ENCODE measurements at regions not wholly inside any gene's neighbourhood (a gene's known extent, or its start where the extent isn't known, plus 50 kb on each side); places are given as distances from the start of the nearest gene placed in this dataset.

DNA sequence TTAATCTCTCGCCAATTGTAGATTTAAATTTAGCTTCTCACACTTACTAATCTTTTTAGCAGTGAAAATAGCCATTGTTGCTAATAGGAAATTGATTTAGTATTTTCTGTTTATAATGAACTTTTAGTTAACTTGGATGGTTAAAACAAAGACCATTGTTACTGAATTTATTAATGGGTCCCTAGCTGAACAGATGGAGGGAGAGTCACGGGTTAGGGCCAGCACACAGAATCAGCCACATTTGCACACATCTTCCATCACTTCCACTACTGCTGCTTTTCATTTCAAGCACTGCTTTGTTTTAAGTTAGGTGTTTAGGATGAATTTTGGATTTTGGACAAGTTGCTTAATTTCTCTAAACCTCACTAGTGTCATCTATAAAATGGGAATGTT, 125.9 kb upstream of the ADAMTSL1 start:
- Mint-ChIP-seq H3K27me3 (ENCODE audit: insufficient read depth, unreplicated experiment) (peaks cover 5% of the 10 kb centered on the region), H3K9me3 (ENCODE audit: unreplicated experiment) (no peaks in the 10 kb centered on the region)
- CTCF ChIA-PET, result no interaction called here

DNA sequence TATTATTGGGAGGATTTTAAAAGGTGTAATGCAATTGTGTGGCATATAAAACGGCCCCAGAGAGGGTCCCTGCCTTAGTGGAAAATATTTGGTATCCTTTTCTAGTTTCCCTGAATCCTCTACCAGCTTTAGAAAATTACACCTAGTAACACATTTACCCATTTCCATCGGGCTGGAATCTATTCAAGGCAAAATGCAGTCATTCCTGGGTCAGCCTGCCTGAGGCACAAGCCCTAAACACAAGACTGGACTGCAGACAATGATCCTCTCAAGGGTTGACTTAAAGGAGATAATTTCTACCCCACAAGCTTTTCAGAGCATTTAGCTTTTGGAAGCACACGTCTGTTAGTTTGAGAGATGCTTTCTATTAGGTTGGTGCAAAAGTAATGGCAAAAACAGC, 124.4 kb upstream of the ADAMTSL1 start:
- CTCF ChIA-PET, result no interaction called here
- Mint-ChIP-seq H3K36me3 (ENCODE audit: insufficient read depth, unreplicated experiment) (no peaks in the 10 kb centered on the region), H3K9me3 (ENCODE audit: unreplicated experiment) (no peaks in the 10 kb centered on the region), H3K4me1 (ENCODE audit: low read depth, unreplicated experiment) (no peaks in the 10 kb centered on the region), H3K27ac (ENCODE audit: unreplicated experiment) (no peak overlapping the region), H3K4me3 (ENCODE audit: unreplicated experiment) (no peak overlapping the region), H3K27me3 (ENCODE audit: insufficient read depth, unreplicated experiment) (peaks cover 5% of the 10 kb centered on the region)
- H3K9me3 ChIP-seq, result no peaks in the 10 kb centered on the region
- TF ChIP-seq, protein P1, sequence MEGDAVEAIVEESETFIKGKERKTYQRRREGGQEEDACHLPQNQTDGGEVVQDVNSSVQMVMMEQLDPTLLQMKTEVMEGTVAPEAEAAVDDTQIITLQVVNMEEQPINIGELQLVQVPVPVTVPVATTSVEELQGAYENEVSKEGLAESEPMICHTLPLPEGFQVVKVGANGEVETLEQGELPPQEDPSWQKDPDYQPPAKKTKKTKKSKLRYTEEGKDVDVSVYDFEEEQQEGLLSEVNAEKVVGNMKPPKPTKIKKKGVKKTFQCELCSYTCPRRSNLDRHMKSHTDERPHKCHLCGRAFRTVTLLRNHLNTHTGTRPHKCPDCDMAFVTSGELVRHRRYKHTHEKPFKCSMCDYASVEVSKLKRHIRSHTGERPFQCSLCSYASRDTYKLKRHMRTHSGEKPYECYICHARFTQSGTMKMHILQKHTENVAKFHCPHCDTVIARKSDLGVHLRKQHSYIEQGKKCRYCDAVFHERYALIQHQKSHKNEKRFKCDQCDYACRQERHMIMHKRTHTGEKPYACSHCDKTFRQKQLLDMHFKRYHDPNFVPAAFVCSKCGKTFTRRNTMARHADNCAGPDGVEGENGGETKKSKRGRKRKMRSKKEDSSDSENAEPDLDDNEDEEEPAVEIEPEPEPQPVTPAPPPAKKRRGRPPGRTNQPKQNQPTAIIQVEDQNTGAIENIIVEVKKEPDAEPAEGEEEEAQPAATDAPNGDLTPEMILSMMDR (IDR thresholded peaks at IDR 0.05; ENCODE audit: insufficient read depth in 1 of 2, low read depth in 1 of 2, low read length in 1 of 2, severe bottlenecking in 1 of 2, unreplicated experiment in 1 of 2), result no peak
- intact Hi-C loops (cut with micrococcal nuclease; ENCODE audit: unreplicated experiment), result no loop called here
- POLR2A ChIA-PET, result no interaction called here
- no peaks in the 10 kb centered on the region for H3K4me1 ChIP-seq
- no peak for DNase-seq
- H3K27me3 ChIP-seq (replicated peaks; ENCODE audit: control insufficient read depth, insufficient read depth, low read length), result no peaks in the 10 kb centered on the region
- H3K4me3 ChIP-seq (ENCODE audit: low read depth, low read length), result no peak overlapping the region
- no peaks in the 10 kb centered on the region for H3K36me3 ChIP-seq (ENCODE audit: control insufficient read depth, insufficient read depth, low read length)
- BruUV-seq (replicated peaks), result no TSS peak

More for the DNA sequence above, 125.9 kb upstream of the ADAMTSL1 start:
- no peaks in the 10 kb centered on the region for H3K9me3 ChIP-seq
- H3K27ac Mint-ChIP-seq (ENCODE audit: unreplicated experiment), result no peak overlapping the region
- no peaks in the 10 kb centered on the region for H3K36me3 ChIP-seq (ENCODE audit: control insufficient read depth, insufficient read depth, low read length)
- no peak overlapping the region for H3K4me3 ChIP-seq (ENCODE audit: low read depth, low read length)
- POLR2A ChIA-PET, result no interaction called here
- intact Hi-C loops (cut with micrococcal nuclease; ENCODE audit: unreplicated experiment), result no loop called here
- TF ChIP-seq, protein P1 (IDR thresholded peaks at IDR 0.05; ENCODE audit: insufficient read depth in 1 of 2, low read depth in 1 of 2, low read length in 1 of 2, severe bottlenecking in 1 of 2, unreplicated experiment in 1 of 2), result no peak
- no peaks in the 10 kb centered on the region for H3K27me3 ChIP-seq (replicated peaks; ENCODE audit: control insufficient read depth, insufficient read depth, low read length)
- no TSS peak for BruUV-seq (replicated peaks)
- no peaks in the 10 kb centered on the region for H3K4me1 ChIP-seq
- DNase-seq, result no peak
- H3K4me3 Mint-ChIP-seq (ENCODE audit: unreplicated experiment), result no peak overlapping the region
- H3K4me1 Mint-ChIP-seq (ENCODE audit: low read depth, unreplicated experiment), result no peaks in the 10 kb centered on the region
- H3K36me3 Mint-ChIP-seq (ENCODE audit: insufficient read depth, unreplicated experiment), result no peaks in the 10 kb centered on the region

DNA sequence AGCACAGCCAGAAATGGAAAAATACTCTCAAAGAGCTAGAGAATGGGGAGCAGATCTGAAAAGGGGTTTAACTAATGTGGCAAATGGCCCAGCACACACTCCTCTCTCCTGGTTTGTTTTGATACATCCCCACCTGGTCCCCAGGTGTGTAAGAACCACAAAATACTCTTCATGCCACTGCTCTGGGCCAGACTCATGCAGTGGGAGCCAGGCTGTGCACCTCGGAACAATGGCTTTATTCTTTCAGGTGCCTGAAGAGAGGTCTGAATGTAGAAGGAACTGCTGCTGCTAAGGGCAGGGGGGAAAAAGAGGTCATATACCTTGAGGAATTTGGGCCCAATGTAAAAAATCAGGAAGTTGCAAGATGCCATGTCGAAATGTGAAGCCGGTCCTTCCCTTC, 123.9 kb upstream of the ADAMTSL1 start:
- no peak for DNase-seq
- no peaks in the 10 kb centered on the region for H3K4me1 Mint-ChIP-seq (ENCODE audit: low read depth, unreplicated experiment)
- Histone ChIP-seq H3K9me3 (no peaks in the 10 kb centered on the region), H3K4me1 (no peaks in the 10 kb centered on the region), H3K36me3 (ENCODE audit: control insufficient read depth, insufficient read depth, low read length) (no peaks in the 10 kb centered on the region), H3K27me3 (replicated peaks; ENCODE audit: control insufficient read depth, insufficient read depth, low read length) (no peaks in the 10 kb centered on the region), H3K4me3 (ENCODE audit: low read depth, low read length) (no peak overlapping the region)
- POLR2A ChIA-PET, result no interaction called here
- no peak overlapping the region for H3K4me3 Mint-ChIP-seq (ENCODE audit: unreplicated experiment)
- peaks cover 5% of the 10 kb centered on the region for H3K27me3 Mint-ChIP-seq (ENCODE audit: insufficient read depth, unreplicated experiment)
- H3K27ac Mint-ChIP-seq (ENCODE audit: unreplicated experiment), result no peak overlapping the region
- intact Hi-C loops (cut with micrococcal nuclease; ENCODE audit: unreplicated experiment), result no loop called here
- TF ChIP-seq, protein P1 (IDR thresholded peaks at IDR 0.05; ENCODE audit: insufficient read depth in 1 of 2, low read depth in 1 of 2, low read length in 1 of 2, severe bottlenecking in 1 of 2, unreplicated experiment in 1 of 2), result no peak
- no TSS peak for BruUV-seq (replicated peaks)
- H3K9me3 Mint-ChIP-seq (ENCODE audit: unreplicated experiment), result no peaks in the 10 kb centered on the region
- CTCF ChIA-PET, result no interaction called here
- no peaks in the 10 kb centered on the region for H3K36me3 Mint-ChIP-seq (ENCODE audit: insufficient read depth, unreplicated experiment)
